ENCODE measurements at regions not wholly inside any gene's neighbourhood (a gene's known extent, or its start where the extent isn't known, plus 50 kb on each side); places are given as distances from the start of the nearest gene placed in this dataset.

DNA sequence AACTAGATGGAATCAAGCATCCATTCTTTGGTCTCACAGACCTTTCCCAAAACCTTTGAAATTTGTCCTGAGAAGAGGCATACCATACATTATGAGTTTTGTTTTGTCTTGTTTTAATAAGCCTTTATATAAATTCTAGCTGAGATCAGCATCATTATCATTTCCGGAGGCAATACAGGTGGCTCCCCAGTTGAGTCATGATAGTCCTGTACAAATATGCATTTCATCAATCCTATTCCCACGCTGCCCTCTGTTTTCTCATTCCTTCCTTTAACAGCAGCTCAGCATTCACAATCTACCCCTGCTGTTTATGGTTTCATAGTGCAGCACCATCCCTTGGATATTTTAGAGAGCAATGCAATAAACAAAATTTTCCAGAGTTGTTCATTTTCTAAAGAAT is 216.7 kb downstream of the TXNL1 start:
- TF ChIP-seq, protein P1, sequence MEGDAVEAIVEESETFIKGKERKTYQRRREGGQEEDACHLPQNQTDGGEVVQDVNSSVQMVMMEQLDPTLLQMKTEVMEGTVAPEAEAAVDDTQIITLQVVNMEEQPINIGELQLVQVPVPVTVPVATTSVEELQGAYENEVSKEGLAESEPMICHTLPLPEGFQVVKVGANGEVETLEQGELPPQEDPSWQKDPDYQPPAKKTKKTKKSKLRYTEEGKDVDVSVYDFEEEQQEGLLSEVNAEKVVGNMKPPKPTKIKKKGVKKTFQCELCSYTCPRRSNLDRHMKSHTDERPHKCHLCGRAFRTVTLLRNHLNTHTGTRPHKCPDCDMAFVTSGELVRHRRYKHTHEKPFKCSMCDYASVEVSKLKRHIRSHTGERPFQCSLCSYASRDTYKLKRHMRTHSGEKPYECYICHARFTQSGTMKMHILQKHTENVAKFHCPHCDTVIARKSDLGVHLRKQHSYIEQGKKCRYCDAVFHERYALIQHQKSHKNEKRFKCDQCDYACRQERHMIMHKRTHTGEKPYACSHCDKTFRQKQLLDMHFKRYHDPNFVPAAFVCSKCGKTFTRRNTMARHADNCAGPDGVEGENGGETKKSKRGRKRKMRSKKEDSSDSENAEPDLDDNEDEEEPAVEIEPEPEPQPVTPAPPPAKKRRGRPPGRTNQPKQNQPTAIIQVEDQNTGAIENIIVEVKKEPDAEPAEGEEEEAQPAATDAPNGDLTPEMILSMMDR (IDR thresholded peaks at IDR 0.05) = no peak
- no peak for TF ChIP-seq POLR2A (IDR thresholded peaks at IDR 0.05)

Measured in gastroesophageal sphincter (tissue), 3 donors.